ENCODE measurements at regions not wholly inside any gene's neighbourhood (a gene's known extent, or its start where the extent isn't known, plus 50 kb on each side); places are given as distances from the start of the nearest gene placed in this dataset.
"Not testable (repeated sequence)": the region's sequence is repeated elsewhere in the genome, so short reads cannot be mapped to it uniquely, and the experiment has no call there.

GRCh38 chr13:65594298-65594781 lies 1635.8 kb downstream of the PCDH9 start:
- Histone ChIP-seq H3K4me3 (ENCODE audit: low read depth in 1 of 2, low read length in 2 of 2) (no peak overlapping the region), H3K4me1 (ENCODE audit: control insufficient read depth in 1 of 2, insufficient read depth in 2 of 2, low read length in 2 of 2) (no peaks in the 10 kb centered on the region), H3K27me3 (ENCODE audit: low read depth, low read length) (no peaks in the 10 kb centered on the region), H3K36me3 (ENCODE audit: control insufficient read depth in 1 of 2, insufficient read depth in 2 of 2, low read length in 2 of 2) (no peaks in the 10 kb centered on the region), H3K27ac (ENCODE audit: low read length) (no peak overlapping the region), H3K9me3 (ENCODE audit: control insufficient read depth in 1 of 2, low read length in 2 of 2) (no peaks in the 10 kb centered on the region)

DNA sequence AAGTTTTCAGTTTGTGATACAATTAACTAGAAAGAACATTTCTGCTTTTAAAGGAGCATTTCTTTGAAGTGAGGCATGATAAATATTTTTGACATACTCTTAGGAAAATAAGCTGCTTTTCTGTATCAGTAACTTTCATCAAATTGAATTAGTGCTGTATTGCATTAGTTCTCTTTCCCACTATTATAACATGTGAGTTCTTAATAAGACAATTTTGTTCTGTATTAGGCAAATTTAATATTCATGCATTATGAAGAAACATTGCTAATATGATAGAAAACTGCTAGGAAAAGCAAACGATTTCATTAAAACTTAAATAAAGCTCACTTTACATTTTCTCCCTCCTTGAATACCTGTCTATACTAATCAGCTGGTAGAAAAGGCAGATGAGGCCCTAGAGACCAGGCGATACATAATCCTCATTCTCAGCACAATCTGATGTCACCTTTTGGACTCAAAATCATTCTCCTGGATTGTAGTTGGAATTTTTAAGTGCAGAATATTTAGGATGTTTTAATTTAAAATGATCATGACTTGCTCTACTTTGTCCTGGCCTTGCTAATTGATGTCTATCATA lies 1636.8 kb downstream of the PCDH9 start:
- H3K4me1 ChIP-seq (ENCODE audit: control insufficient read depth in 1 of 2, insufficient read depth in 2 of 2, low read length in 2 of 2) = no peaks in the 10 kb centered on the region
- H3K36me3 ChIP-seq (ENCODE audit: control insufficient read depth in 1 of 2, insufficient read depth in 2 of 2, low read length in 2 of 2) = no peaks in the 10 kb centered on the region
- H3K4me3 ChIP-seq (ENCODE audit: low read depth in 1 of 2, low read length in 2 of 2) = no peak overlapping the region
- no peak overlapping the region for H3K27ac ChIP-seq (ENCODE audit: low read length)
- H3K27me3 ChIP-seq (ENCODE audit: low read depth, low read length) = no peaks in the 10 kb centered on the region
- H3K9me3 ChIP-seq (ENCODE audit: control insufficient read depth in 1 of 2, low read length in 2 of 2) = no peaks in the 10 kb centered on the region

DNA sequence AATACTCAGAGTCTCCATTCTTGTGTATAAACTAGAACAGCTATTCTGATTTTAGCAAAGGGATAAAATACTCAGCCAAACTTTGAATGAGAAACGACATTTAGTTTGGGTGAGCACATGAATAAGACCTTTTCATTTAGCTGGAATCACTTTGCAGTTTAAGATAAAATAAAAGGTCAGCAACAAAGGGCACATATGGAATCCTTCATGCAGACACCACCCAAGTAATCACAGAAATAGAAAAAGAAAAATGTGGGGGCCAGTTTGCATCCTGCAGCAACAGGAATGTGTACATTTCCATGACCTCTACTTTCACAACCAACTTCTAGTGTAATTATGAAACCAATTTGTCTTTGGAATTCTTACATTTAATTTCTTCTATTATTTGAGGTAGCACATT lies 1637.4 kb downstream of the PCDH9 start:
- Histone ChIP-seq H3K27ac (ENCODE audit: low read length) (no peak overlapping the region), H3K4me3 (ENCODE audit: low read depth in 1 of 2, low read length in 2 of 2) (no peak overlapping the region), H3K4me1 (ENCODE audit: control insufficient read depth in 1 of 2, insufficient read depth in 2 of 2, low read length in 2 of 2) (no peaks in the 10 kb centered on the region), H3K9me3 (ENCODE audit: control insufficient read depth in 1 of 2, low read length in 2 of 2) (no peaks in the 10 kb centered on the region), H3K27me3 (ENCODE audit: low read depth, low read length) (no peaks in the 10 kb centered on the region), H3K36me3 (ENCODE audit: control insufficient read depth in 1 of 2, insufficient read depth in 2 of 2, low read length in 2 of 2) (no peaks in the 10 kb centered on the region)

- Histone ChIP-seq H3K9me3 (ENCODE audit: control insufficient read depth in 1 of 2, low read length in 2 of 2) (no peaks in the 10 kb centered on the region), H3K36me3 (ENCODE audit: control insufficient read depth in 1 of 2, insufficient read depth in 2 of 2, low read length in 2 of 2) (no peaks in the 10 kb centered on the region), H3K27ac (ENCODE audit: low read length) (no peak overlapping the region), H3K4me1 (ENCODE audit: control insufficient read depth in 1 of 2, insufficient read depth in 2 of 2, low read length in 2 of 2) (no peaks in the 10 kb centered on the region), H3K27me3 (ENCODE audit: low read depth, low read length) (no peaks in the 10 kb centered on the region), H3K4me3 (ENCODE audit: low read depth in 1 of 2, low read length in 2 of 2) (no peak overlapping the region)
Observed at GRCh38 chr13:65585346-65585745, 1644.8 kb downstream of the PCDH9 start.

DNA sequence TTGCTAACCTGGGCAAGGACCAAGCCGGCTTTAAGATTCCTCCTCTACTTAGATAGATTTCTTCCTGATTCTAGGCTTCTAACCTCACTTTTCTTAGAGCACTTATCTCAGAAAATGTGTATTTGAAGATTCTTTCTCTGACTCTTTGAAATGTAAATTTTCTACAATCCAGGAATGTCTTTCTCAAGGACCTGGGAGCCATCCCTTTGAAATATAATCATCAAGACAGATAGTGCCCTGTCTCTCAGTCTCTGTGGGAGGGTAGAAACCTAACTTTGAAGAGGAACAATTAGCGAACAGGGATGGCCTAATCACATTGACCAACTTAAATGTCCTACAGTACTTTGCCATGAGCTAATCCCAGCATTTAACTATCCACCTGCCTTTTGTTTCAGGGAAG lies 1646.0 kb downstream of the PCDH9 start:
- Histone ChIP-seq H3K36me3 (ENCODE audit: control insufficient read depth in 1 of 2, insufficient read depth in 2 of 2, low read length in 2 of 2) (no peaks in the 10 kb centered on the region), H3K4me3 (ENCODE audit: low read depth in 1 of 2, low read length in 2 of 2) (no peak overlapping the region), H3K27me3 (ENCODE audit: low read depth, low read length) (no peaks in the 10 kb centered on the region), H3K9me3 (ENCODE audit: control insufficient read depth in 1 of 2, low read length in 2 of 2) (no peaks in the 10 kb centered on the region), H3K4me1 (ENCODE audit: control insufficient read depth in 1 of 2, insufficient read depth in 2 of 2, low read length in 2 of 2) (no peaks in the 10 kb centered on the region), H3K27ac (ENCODE audit: low read length) (no peak overlapping the region)

GRCh38 chr13:65582160-65582559 lies 1648.0 kb downstream of the PCDH9 start:
- H3K9me3 ChIP-seq (ENCODE audit: control insufficient read depth in 1 of 2, low read length in 2 of 2) = no peaks in the 10 kb centered on the region

GRCh38 chr13:65564561-65564960 lies 1665.6 kb downstream of the PCDH9 start:
- not testable (repeated sequence) for H3K27ac ChIP-seq (ENCODE audit: low read length); H3K27me3 ChIP-seq (ENCODE audit: low read depth, low read length); H3K4me3 ChIP-seq (ENCODE audit: low read depth in 1 of 2, low read length in 2 of 2); H3K9me3 ChIP-seq (ENCODE audit: control insufficient read depth in 1 of 2, low read length in 2 of 2); H3K4me1 ChIP-seq (ENCODE audit: control insufficient read depth in 1 of 2, insufficient read depth in 2 of 2, low read length in 2 of 2); H3K36me3 ChIP-seq (ENCODE audit: control insufficient read depth in 1 of 2, insufficient read depth in 2 of 2, low read length in 2 of 2)

More at GRCh38 chr13:65582160-65582559, 1648.0 kb downstream of the PCDH9 start:
- Histone ChIP-seq H3K4me3 (ENCODE audit: low read depth in 1 of 2, low read length in 2 of 2) (no peak overlapping the region), H3K4me1 (ENCODE audit: control insufficient read depth in 1 of 2, insufficient read depth in 2 of 2, low read length in 2 of 2) (no peaks in the 10 kb centered on the region), H3K27me3 (ENCODE audit: low read depth, low read length) (no peaks in the 10 kb centered on the region), H3K36me3 (ENCODE audit: control insufficient read depth in 1 of 2, insufficient read depth in 2 of 2, low read length in 2 of 2) (no peaks in the 10 kb centered on the region), H3K27ac (ENCODE audit: low read length) (no peak overlapping the region)

- H3K4me1 ChIP-seq (ENCODE audit: control insufficient read depth in 1 of 2, insufficient read depth in 2 of 2, low read length in 2 of 2) = no peaks in the 10 kb centered on the region
Observed at GRCh38 chr13:65562305-65562704, 1667.8 kb downstream of the PCDH9 start.

DNA sequence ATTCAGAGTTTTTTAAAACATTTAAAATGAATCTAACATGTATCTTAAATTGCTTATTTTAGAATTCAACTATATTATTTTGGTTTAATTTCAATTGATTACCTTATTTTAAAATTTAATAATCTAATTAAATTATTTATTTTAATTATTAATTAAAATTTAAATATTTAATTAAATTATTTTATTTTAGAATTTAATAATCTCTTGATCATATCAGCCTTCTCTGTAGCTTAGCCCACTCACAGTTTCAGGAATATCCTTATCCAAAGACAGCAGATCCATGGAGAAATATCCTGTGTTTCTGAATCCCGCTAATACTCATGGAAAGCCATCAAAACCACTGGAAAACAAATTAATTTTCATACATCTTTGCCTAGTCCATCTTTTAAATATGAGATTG lies 1669.2 kb downstream of the PCDH9 start:
- no peaks in the 10 kb centered on the region for H3K27me3 ChIP-seq (ENCODE audit: low read depth, low read length)
- H3K9me3 ChIP-seq (ENCODE audit: control insufficient read depth in 1 of 2, low read length in 2 of 2) = no peaks in the 10 kb centered on the region
- no peaks in the 10 kb centered on the region for H3K36me3 ChIP-seq (ENCODE audit: control insufficient read depth in 1 of 2, insufficient read depth in 2 of 2, low read length in 2 of 2)
- H3K4me3 ChIP-seq (ENCODE audit: low read depth in 1 of 2, low read length in 2 of 2) = no peak overlapping the region
- H3K27ac ChIP-seq (ENCODE audit: low read length) = no peak overlapping the region
- H3K4me1 ChIP-seq (ENCODE audit: control insufficient read depth in 1 of 2, insufficient read depth in 2 of 2, low read length in 2 of 2) = no peaks in the 10 kb centered on the region

More at GRCh38 chr13:65562305-65562704, 1667.8 kb downstream of the PCDH9 start:
- H3K36me3 ChIP-seq (ENCODE audit: control insufficient read depth in 1 of 2, insufficient read depth in 2 of 2, low read length in 2 of 2) = no peaks in the 10 kb centered on the region
- H3K27ac ChIP-seq (ENCODE audit: low read length) = no peak overlapping the region
- no peak overlapping the region for H3K4me3 ChIP-seq (ENCODE audit: low read depth in 1 of 2, low read length in 2 of 2)
- no peaks in the 10 kb centered on the region for H3K9me3 ChIP-seq (ENCODE audit: control insufficient read depth in 1 of 2, low read length in 2 of 2)
- H3K27me3 ChIP-seq (ENCODE audit: low read depth, low read length) = no peaks in the 10 kb centered on the region

DNA sequence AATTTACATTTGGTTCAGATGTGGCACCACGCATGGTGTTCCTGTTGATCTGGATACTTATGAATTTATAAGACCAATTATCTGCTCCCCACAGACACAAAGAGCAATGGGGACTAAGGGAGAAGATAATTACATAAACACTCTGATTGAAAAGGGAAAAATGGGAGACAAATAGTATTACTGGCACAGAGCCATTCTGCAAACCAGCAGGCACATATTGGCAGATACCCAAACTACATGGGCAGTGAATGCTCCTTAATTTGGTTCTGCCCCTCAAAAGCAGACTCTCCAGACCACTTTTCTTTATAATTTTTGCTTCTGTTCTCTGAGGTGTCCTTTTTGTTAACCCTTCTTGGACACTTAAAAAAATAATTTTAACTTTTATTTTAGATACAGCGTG lies 1674.2 kb downstream of the PCDH9 start:
- Histone ChIP-seq H3K4me1 (ENCODE audit: control insufficient read depth in 1 of 2, insufficient read depth in 2 of 2, low read length in 2 of 2) (no peaks in the 10 kb centered on the region), H3K4me3 (ENCODE audit: low read depth in 1 of 2, low read length in 2 of 2) (no peak overlapping the region), H3K27ac (ENCODE audit: low read length) (no peak overlapping the region), H3K36me3 (ENCODE audit: control insufficient read depth in 1 of 2, insufficient read depth in 2 of 2, low read length in 2 of 2) (no peaks in the 10 kb centered on the region), H3K27me3 (ENCODE audit: low read depth, low read length) (no peaks in the 10 kb centered on the region), H3K9me3 (ENCODE audit: control insufficient read depth in 1 of 2, low read length in 2 of 2) (peaks cover 0 to 3% of the 10 kb centered on the region in 2 donors)

GRCh38 chr13:65553096-65553727 lies 1676.9 kb downstream of the PCDH9 start:
- Histone ChIP-seq H3K27me3 (ENCODE audit: low read depth, low read length) (no peaks in the 10 kb centered on the region), H3K27ac (ENCODE audit: low read length) (no peak overlapping the region), H3K4me3 (ENCODE audit: low read depth in 1 of 2, low read length in 2 of 2) (no peak overlapping the region), H3K4me1 (ENCODE audit: control insufficient read depth in 1 of 2, insufficient read depth in 2 of 2, low read length in 2 of 2) (no peaks in the 10 kb centered on the region), H3K36me3 (ENCODE audit: control insufficient read depth in 1 of 2, insufficient read depth in 2 of 2, low read length in 2 of 2) (no peaks in the 10 kb centered on the region), H3K9me3 (ENCODE audit: control insufficient read depth in 1 of 2, low read length in 2 of 2) (peaks cover 0 to 3% of the 10 kb centered on the region in 2 donors)

DNA sequence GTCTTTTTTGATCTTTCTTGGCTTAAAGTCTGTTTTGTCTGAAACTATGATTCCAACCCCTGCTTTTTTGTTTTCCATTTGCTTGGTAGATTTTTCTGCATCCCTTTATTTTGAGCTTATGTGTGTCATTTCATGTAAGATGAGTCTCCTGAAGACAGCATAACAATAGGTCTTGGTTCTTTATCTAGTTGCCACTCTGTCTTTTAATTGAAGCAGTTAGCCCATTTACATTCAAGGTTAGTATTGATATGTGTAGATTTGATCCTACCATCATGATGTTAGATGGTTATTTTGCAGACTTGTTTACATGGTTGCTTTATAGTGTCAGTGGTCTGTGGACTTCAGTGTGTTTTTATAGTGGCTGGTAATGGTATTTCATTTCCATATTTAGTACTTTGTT lies 1678.9 kb downstream of the PCDH9 start:
- peaks cover 0 to 3% of the 10 kb centered on the region in 2 donors for H3K9me3 ChIP-seq (ENCODE audit: control insufficient read depth in 1 of 2, low read length in 2 of 2)
- H3K27me3 ChIP-seq (ENCODE audit: low read depth, low read length) = no peaks in the 10 kb centered on the region

More for the DNA sequence above, 1678.9 kb downstream of the PCDH9 start:
- Histone ChIP-seq H3K4me1 (ENCODE audit: control insufficient read depth in 1 of 2, insufficient read depth in 2 of 2, low read length in 2 of 2) (no peaks in the 10 kb centered on the region), H3K4me3 (ENCODE audit: low read depth in 1 of 2, low read length in 2 of 2) (no peak overlapping the region), H3K27ac (ENCODE audit: low read length) (no peak overlapping the region), H3K36me3 (ENCODE audit: control insufficient read depth in 1 of 2, insufficient read depth in 2 of 2, low read length in 2 of 2) (no peaks in the 10 kb centered on the region)

Measured in muscle layer of duodenum (tissue), 2 donors.